ENCODE measurements at regions not wholly inside any gene's neighbourhood (a gene's known extent, or its start where the extent isn't known, plus 50 kb on each side); places are given as distances from the start of the nearest gene placed in this dataset.

GRCh38 chr10:130568246-130568645 is 432.1 kb downstream of the GLRX3 start:
- no peak for ATAC-seq

DNA sequence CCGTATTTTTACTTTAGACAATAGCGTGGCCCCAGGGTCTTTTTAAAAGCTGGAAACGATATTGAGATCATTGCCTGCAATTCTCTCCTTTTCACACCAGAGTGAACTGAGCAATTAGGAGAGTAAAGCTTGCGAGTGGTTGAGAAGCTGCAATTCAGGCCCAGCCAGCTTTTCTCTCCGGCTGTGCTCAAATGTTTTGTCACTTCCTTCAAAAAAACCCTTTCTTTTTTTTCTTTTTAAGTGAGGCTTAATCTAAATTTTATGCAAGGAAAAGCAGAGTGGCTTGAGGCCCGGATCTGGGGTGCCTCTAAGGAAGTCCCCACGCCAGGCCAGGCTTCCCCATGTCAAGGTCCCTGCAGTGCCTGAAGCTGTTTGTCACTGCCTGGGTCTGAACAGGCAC is 433.9 kb downstream of the GLRX3 start:
- no peak for ATAC-seq

DNA sequence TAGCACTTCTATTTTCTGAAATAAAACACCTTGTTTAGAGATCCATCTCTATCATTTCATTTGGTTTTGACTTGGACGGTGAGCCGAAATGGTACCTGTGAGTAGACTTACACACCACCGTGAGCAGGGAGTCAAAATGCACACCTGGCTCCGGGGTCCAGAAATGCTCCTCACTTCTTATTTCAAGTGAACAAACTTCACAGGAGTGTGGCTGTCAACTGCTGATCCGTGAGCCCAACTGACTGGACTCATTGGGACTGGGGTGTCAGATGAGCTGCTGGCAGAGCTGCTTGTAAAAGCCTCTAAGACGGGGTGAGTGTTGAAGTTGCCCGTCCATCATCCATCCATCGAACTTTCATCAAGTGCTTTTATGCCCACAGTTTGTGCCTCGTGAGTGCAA is 435.5 kb downstream of the GLRX3 start:
- no peak for ATAC-seq

DNA sequence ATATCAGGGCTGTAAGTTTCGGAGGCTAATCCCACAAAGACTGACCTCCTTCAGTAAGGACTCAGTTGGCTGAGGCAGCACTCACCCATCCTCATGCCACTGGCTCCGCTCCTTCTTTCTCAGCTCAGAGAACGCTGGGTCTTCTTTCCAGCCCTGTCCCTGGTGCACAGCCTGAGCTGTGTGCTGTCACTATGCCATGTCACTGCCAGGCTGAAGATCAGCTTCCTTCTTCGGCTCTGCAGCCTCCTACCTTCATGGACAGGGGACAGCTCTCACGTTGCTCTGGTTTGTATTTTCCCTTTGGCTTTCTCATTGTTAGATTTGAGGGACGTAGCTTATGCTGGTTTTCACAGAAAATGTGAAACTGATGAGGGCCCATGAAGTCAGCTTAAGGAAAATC is 437.3 kb downstream of the GLRX3 start:
- no peak for ATAC-seq

DNA sequence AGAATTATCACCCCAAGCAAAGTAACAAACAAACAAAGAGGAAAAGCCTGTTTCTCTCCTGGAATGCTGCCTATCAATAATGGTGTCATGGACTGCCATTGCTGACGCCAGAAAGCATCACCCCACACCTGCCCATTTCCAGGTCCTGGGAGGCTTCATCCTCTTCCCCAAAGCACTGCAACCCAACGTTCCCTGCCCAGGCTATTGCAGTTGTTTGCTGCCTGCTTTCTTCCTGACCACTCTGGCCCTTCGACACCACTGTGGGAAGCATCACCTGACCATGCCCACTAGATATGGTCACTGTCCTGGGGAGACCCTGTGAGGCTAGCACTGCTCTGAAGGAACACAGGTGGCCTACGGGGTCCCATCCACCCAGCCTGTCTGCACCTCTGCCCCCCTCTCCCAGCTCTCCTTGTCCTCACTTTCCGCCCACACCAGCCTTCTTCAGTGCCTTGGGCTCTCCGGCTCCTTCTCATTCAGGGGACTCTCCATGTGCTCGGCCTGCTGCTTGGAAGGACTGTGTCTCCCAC is 439.6 kb downstream of the GLRX3 start:
- no peak for ATAC-seq

DNA sequence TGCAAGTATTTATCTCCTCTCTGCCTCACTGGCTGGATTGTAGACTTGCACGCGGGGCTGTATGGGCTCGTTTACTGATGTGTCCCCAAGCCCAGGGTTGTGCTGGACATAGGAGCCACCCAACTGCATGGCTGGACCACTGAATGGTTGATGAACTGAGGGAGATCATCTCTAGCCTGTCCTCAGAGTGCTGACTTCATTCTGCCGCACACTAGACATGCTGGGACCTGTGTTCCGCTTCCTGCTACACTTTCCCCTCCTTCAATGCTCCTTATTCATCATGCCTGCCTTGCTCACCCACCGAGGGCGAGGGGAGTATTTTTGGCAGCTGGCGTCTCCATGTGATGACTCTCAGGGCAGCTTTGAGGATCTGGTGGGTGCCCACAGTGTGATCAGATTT is 440.2 kb downstream of the GLRX3 start:
- no peak for ATAC-seq

GRCh38 chr10:130577039-130577438 is 440.8 kb downstream of the GLRX3 start:
- no peak for ATAC-seq

- no peak for ATAC-seq
These were observed 442.5 kb downstream of the GLRX3 start for GRCh38 chr10:130578532-130579289.

GRCh38 chr10:130579913-130580312 is 443.7 kb downstream of the GLRX3 start:
- ATAC-seq: no peak

DNA sequence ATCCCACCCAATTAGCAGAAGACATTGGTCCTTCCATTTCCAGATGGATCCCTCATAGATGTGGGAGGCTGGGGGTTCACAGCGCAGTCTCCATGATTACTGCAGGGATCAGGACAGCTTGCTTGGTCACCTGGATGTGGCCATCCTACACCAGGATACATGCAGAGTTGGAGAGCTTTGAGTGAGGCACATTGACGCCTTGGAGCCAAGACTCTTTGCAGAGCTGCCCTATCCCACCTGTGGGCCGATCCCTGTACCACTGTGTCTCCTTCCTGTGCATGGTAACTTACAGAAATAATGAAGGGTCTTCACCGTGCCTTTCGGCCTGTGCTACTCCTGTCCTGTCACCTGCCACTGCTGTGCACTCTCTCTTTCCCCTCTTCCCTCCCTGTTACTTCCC is 444.8 kb downstream of the GLRX3 start:
- ATAC-seq: no peak

DNA sequence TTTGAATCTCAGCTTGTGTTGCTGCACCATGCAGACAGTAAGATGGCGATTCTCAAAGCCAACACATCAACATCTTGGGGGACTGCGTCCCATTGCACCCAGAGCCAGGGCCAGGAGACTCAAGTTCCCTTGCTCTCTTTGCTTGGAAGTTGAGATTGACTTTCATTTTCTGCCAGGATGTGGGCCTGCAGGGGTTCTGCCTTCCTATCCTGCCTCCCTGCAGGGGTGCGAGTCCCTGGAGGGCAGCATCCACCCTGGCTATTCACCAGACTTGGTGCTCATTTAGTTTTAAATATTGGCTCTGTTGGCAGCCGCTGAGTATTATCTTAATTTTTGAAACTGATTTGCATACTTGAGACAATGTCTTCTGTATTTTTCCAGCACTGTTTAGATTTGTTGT is 451.5 kb downstream of the GLRX3 start:
- no peak for ATAC-seq

GRCh38 chr10:130606001-130606405 is 469.8 kb downstream of the GLRX3 start:
- no peak for ATAC-seq

GRCh38 chr10:130607366-130607765 is 471.2 kb downstream of the GLRX3 start:
- no peak for ATAC-seq

- ATAC-seq: no peak
These were observed 475.0 kb downstream of the GLRX3 start for GRCh38 chr10:130611239-130611638.

DNA sequence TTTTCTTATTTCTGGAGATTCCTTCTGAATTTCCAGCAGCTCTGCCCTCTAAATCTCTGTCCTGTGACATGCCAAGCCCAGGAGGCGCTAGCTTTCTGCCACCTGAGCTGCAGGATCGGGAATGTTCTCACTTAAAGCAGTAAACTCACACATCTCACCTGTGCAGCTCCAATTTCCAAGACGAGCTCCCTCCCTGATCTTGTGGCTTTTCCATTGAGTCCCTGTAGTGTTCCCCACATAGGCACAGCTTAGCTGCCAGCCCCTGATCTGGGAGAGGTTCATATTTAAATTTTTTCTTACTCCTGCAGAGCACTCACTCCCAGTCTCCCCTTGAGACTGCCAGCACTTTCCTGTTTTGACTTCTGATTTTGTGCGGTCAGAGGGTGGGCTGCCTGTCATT is 479.3 kb downstream of the GLRX3 start:
- ATAC-seq: no peak

DNA sequence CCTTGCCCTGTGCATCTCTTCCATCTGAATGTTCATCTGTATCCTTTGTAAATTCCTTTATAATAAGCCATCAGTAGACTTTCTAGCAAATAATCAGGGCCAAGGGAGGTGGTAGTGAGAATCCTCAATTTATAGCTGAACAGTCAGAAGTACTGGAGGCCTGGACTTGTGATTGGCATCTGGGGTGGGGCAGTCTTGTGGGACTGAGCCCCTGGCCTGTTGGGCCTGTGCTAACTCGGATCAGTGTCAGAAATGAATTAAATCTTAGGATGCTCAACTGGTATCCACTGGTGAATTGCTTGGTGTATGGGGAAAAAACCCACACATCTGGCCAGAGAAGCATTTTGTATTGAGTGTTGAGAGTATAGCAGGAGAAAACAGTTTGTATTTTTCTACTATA is 481.8 kb downstream of the GLRX3 start:
- no peak for ATAC-seq

DNA sequence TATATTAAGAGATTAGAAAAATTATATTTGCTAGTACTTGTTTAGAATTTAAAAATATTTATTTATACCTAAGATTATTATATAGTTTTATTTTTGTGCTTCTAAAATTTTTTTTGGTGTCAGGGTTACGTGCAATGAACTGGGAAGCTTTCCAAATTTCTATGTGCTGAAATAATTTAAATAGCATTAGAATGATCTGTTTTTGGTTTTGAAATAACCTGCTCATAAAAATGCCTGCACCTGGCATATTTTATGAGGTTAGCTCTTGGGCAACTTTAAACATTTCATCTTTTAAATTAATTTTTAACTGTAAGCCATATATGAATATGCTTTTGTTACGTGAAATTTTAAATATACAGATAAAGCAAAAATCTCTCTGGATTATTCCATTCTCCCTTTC is 482.5 kb downstream of the GLRX3 start:
- no peak for ATAC-seq

- no peak for ATAC-seq
These were observed 485.1 kb downstream of the GLRX3 start for GRCh38 chr10:130621231-130621775.

GRCh38 chr10:130623680-130624267 is 487.6 kb downstream of the GLRX3 start:
- ATAC-seq: no peak

- no peak for ATAC-seq
These were observed 491.3 kb downstream of the GLRX3 start for GRCh38 chr10:130627346-130628045.

DNA sequence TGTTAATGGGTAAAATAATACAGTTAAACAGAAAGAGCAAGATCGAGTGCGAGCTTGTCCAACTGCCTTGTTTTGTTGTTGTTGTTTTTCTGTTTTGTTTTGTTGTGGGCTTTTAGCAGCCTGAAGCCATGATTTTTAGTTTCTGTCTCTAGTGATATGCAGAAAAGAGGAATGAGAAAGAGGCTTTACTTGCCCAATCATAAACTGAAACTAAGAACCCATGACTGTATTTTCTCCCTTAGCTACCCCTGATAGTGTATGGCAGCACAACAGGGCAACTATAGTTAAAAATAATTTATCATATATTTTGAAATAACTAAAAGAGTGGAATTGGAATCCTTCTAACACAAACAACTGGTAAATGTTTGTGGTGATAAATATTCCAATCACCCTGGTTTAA is 493.9 kb downstream of the GLRX3 start:
- no peak for ATAC-seq

- no peak for ATAC-seq
These were observed 495.2 kb downstream of the GLRX3 start for GRCh38 chr10:130631142-130632096.

Measured in activated CD4-positive, CD25-positive, alpha-beta regulatory T cell treated with anti-CD3 and anti-CD28 coated beads, Interleukin-2, amount 50 U/mL, for 24 hours (primary cell).